Glomerular visceral epithelial cell (primary cell): ENCODE measurements at regions not wholly inside any gene's neighbourhood (a gene's known extent, or its start where the extent isn't known, plus 50 kb on each side); places are given as distances from the start of the nearest gene placed in this dataset.

Experiments
- DNase-seq: peaks from one replicate; pipeline ENCODE4 v3.0.0-alpha.2; 2016; ENCODE audit errors: extremely low spot score

GRCh38 chr3:15952543-15953175, 154.9 kb upstream of the ANKRD28 start:
- DNase-seq = no peak

- DNase-seq = no peak
Measured at GRCh38 chr3:15953841-15954240, 156.1 kb upstream of the ANKRD28 start.

- no peak for DNase-seq
Measured at GRCh38 chr3:15955968-15956367, 158.2 kb upstream of the ANKRD28 start.

GRCh38 chr3:15958692-15959433, 161.1 kb upstream of the ANKRD28 start:
- no peak for DNase-seq

- no peak for DNase-seq
Measured at GRCh38 chr3:15959434-15959811, 161.6 kb upstream of the ANKRD28 start.

GRCh38 chr3:15964605-15965442, 167.0 kb upstream of the ANKRD28 start:
- peak; percentile 35 for DNase-seq

- DNase-seq = no peak
Measured at GRCh38 chr3:15967577-15967976, 169.8 kb upstream of the ANKRD28 start.

GRCh38 chr3:15969874-15970640, 172.3 kb upstream of the ANKRD28 start:
- no peak for DNase-seq

GRCh38 chr3:15973414-15973813, 175.6 kb upstream of the ANKRD28 start:
- no peak for DNase-seq

- no peak for DNase-seq
Measured at GRCh38 chr3:15973940-15974339, 176.2 kb upstream of the ANKRD28 start.

- no peak for DNase-seq
Measured at GRCh38 chr3:15974647-15975046, 176.9 kb upstream of the ANKRD28 start.

- no peak for DNase-seq
Measured at GRCh38 chr3:15976524-15976923, 178.7 kb upstream of the ANKRD28 start.

- no peak for DNase-seq
Measured at GRCh38 chr3:15977090-15977489, 179.3 kb upstream of the ANKRD28 start.

- no peak for DNase-seq
Measured at GRCh38 chr3:15977598-15978232, 179.9 kb upstream of the ANKRD28 start.

GRCh38 chr3:15978801-15979200, 181.0 kb upstream of the ANKRD28 start:
- DNase-seq = no peak

- no peak for DNase-seq
Measured at GRCh38 chr3:15979495-15979894, 181.7 kb upstream of the ANKRD28 start.

- DNase-seq = no peak
Measured at GRCh38 chr3:15979900-15980299, 182.1 kb upstream of the ANKRD28 start.

- no peak for DNase-seq
Measured at GRCh38 chr3:15982243-15982642, 184.5 kb upstream of the ANKRD28 start.

- peak; percentile 90 for DNase-seq
Measured at GRCh38 chr3:15982667-15983196, 185.0 kb upstream of the ANKRD28 start.

- peak; percentile 47 for DNase-seq
Measured at GRCh38 chr3:15983232-15983631, 185.5 kb upstream of the ANKRD28 start.

- DNase-seq = no peak
Measured at GRCh38 chr3:15983693-15984092, 185.9 kb upstream of the ANKRD28 start.
